ENCODE measurements at regions not wholly inside any gene's neighbourhood (a gene's known extent, or its start where the extent isn't known, plus 50 kb on each side); places are given as distances from the start of the nearest gene placed in this dataset.

DNA sequence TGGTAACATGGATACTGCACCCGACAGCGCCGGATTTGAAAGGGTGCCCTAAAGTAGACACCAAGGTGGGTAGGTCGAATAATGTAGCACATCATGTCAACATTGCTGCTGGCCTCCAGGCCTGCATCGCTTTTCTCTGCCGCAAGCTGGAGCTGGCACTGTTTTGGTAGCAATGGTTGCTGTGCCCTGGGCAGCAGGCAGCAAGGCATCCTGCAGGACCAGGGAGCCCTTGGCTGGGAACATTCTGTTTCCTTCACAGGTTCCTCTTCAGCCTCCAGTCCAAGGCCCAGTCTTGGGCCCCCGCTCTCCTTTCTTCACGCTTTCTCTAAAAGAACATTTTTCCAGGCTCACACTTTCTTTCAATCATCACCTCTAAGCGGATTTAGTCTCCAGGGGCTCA, 365.8 kb upstream of the JARID2 start:
- WGBS = 95% methylated on average over 9 of the region's 9 CpGs
- Histone ChIP-seq H3K27me3 (ENCODE audit: control insufficient read depth in 1 of 2, insufficient read depth in 1 of 2, low read length in 2 of 2) (no peaks in the 10 kb centered on the region), H3K27ac (ENCODE audit: low read length, poor library complexity, severe bottlenecking) (no peak overlapping the region), H2BK15ac (ENCODE audit: low read depth, poor library complexity, severe bottlenecking) (no peak overlapping the region), H2AFZ (ENCODE audit: low read depth, low read length) (no peak overlapping the region), H3K4me1 (ENCODE audit: control insufficient read depth, insufficient read depth, low read depth, low read length) (peaks cover 9% of the 10 kb centered on the region), H4K8ac (ENCODE audit: low read length) (peak overlapping the region; percentile 86), H3K36me3 (ENCODE audit: control insufficient read depth in 1 of 2, insufficient read depth in 2 of 2, low read depth in 1 of 2, low read length in 2 of 2) (no peaks in the 10 kb centered on the region), H3K79me1 (replicated peaks; ENCODE audit: low read length, poor library complexity, severe bottlenecking) (no peaks in the 10 kb centered on the region), H3K4me2 (ENCODE audit: low read length, poor library complexity, severe bottlenecking) (no peak overlapping the region), H3K14ac (ENCODE audit: low read length in 2 of 2) (peak overlapping the region in 1 of 2 experiments; percentile 19), H2BK5ac (ENCODE audit: low read depth, low read length, poor library complexity, severe bottlenecking) (no peak overlapping the region), H3K18ac (ENCODE audit: low read depth in 1 of 2, low read length in 2 of 2) (peak overlapping the region; percentile 67 to 71), H2BK120ac (ENCODE audit: low read depth, low read length) (peak overlapping the region; percentile 36), H3K9me3 (ENCODE audit: control insufficient read depth, low read length) (no peaks in the 10 kb centered on the region), H3K4me3 (ENCODE audit: insufficient read depth in 1 of 2, low read depth in 1 of 2, low read length in 2 of 2) (no peak overlapping the region), H3K4ac (ENCODE audit: low read depth in 1 of 2, low read length in 2 of 2) (peak overlapping the region in 1 of 2 experiments; percentile 94), H2BK12ac (ENCODE audit: low read length in 2 of 2) (peak overlapping the region; percentile 59 to 80), H2AK5ac (ENCODE audit: low read length, severe bottlenecking) (no peak overlapping the region), H4K91ac (ENCODE audit: low read length) (peak overlapping the region; percentile 98), H3K23ac (ENCODE audit: low read length in 2 of 2) (no peak overlapping the region), H3K9ac (ENCODE audit: low read length) (no peak overlapping the region)
- DNase-seq = no peak

DNA sequence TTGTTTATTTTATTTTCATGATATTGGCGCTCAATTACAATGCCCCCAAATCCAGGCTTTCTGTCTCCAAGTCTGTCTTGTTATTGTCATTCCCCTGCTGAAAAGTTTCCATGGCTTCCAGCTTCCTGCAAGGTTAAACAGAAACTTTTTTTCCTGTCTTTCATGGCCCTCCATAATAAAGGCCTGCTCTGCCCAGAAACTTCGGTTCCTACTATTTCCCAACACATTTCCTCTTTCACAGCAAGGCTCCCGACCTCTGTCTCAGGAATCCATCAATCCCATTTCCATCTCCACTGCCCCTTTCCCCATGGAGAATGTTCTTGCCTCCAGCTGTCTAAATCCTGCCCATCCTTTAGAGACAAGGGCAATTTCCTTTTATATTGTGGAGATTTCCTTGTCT, 365.2 kb upstream of the JARID2 start:
- Histone ChIP-seq H2BK5ac (ENCODE audit: low read depth, low read length, poor library complexity, severe bottlenecking) (no peak overlapping the region), H2BK120ac (ENCODE audit: low read depth, low read length) (peak overlapping the region; percentile 91), H3K79me1 (replicated peaks; ENCODE audit: low read length, poor library complexity, severe bottlenecking) (no peaks in the 10 kb centered on the region), H3K4me1 (ENCODE audit: control insufficient read depth, insufficient read depth, low read depth, low read length) (peaks cover 9% of the 10 kb centered on the region), H2BK15ac (ENCODE audit: low read depth, poor library complexity, severe bottlenecking) (no peak overlapping the region), H3K14ac (ENCODE audit: low read length in 2 of 2) (no peak overlapping the region), H3K27ac (ENCODE audit: low read length, poor library complexity, severe bottlenecking) (no peak overlapping the region), H3K18ac (ENCODE audit: low read depth in 1 of 2, low read length in 2 of 2) (peak overlapping the region in 1 of 2 experiments; percentile 49), H3K4me3 (ENCODE audit: insufficient read depth in 1 of 2, low read depth in 1 of 2, low read length in 2 of 2) (no peak overlapping the region), H3K36me3 (ENCODE audit: control insufficient read depth in 1 of 2, insufficient read depth in 2 of 2, low read depth in 1 of 2, low read length in 2 of 2) (no peaks in the 10 kb centered on the region), H2BK12ac (ENCODE audit: low read length in 2 of 2) (peak overlapping the region in 1 of 2 experiments; percentile 38), H4K8ac (ENCODE audit: low read length) (peak overlapping the region; percentile 27), H3K27me3 (ENCODE audit: control insufficient read depth in 1 of 2, insufficient read depth in 1 of 2, low read length in 2 of 2) (no peaks in the 10 kb centered on the region), H3K9me3 (ENCODE audit: control insufficient read depth, low read length) (no peaks in the 10 kb centered on the region), H3K9ac (ENCODE audit: low read length) (peak overlapping the region; percentile 33), H2AFZ (ENCODE audit: low read depth, low read length) (no peak overlapping the region), H3K4me2 (ENCODE audit: low read length, poor library complexity, severe bottlenecking) (no peak overlapping the region), H3K4ac (ENCODE audit: low read depth in 1 of 2, low read length in 2 of 2) (peak overlapping the region in 1 of 2 experiments; percentile 68), H3K23ac (ENCODE audit: low read length in 2 of 2) (no peak overlapping the region), H2AK5ac (ENCODE audit: low read length, severe bottlenecking) (no peak overlapping the region), H4K91ac (ENCODE audit: low read length) (no peak overlapping the region)
- WGBS = 36% methylated on average over 3 of the region's 3 CpGs
- DNase-seq = peak; percentile 36

DNA sequence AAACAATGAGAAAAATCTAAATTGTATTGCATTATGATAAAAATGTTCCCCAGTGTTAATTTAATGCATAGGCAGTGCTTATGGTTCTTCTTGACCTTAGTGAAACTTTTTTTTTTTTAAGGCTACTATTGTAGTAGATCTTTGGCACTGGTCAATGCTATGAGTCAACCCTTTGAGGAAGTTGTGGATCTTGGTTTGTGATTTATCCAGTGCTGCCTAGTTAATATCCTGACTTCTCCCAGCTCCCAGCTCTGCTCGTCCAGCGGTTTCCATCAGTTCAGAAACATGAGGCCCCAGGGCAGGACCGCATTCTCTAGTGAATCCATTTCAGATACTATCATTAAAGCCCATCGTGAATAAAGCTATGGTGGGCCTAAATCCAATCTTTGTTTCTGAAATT, 364.5 kb upstream of the JARID2 start:
- Histone ChIP-seq H2BK12ac (ENCODE audit: low read length in 2 of 2) (no peak overlapping the region), H4K8ac (ENCODE audit: low read length) (no peak overlapping the region), H2AK5ac (ENCODE audit: low read length, severe bottlenecking) (no peak overlapping the region), H3K79me1 (replicated peaks; ENCODE audit: low read length, poor library complexity, severe bottlenecking) (no peaks in the 10 kb centered on the region), H2AFZ (ENCODE audit: low read depth, low read length) (no peak overlapping the region), H3K9ac (ENCODE audit: low read length) (peak overlapping the region; percentile 61), H4K91ac (ENCODE audit: low read length) (no peak overlapping the region), H2BK5ac (ENCODE audit: low read depth, low read length, poor library complexity, severe bottlenecking) (no peak overlapping the region), H3K27ac (ENCODE audit: low read length, poor library complexity, severe bottlenecking) (no peak overlapping the region), H3K4me1 (ENCODE audit: control insufficient read depth, insufficient read depth, low read depth, low read length) (peaks cover 9% of the 10 kb centered on the region), H2BK15ac (ENCODE audit: low read depth, poor library complexity, severe bottlenecking) (no peak overlapping the region), H2BK120ac (ENCODE audit: low read depth, low read length) (no peak overlapping the region), H3K23ac (ENCODE audit: low read length in 2 of 2) (no peak overlapping the region), H3K9me3 (ENCODE audit: control insufficient read depth, low read length) (no peaks in the 10 kb centered on the region), H3K14ac (ENCODE audit: low read length in 2 of 2) (no peak overlapping the region), H3K4me3 (ENCODE audit: insufficient read depth in 1 of 2, low read depth in 1 of 2, low read length in 2 of 2) (peak overlapping the region in 1 of 2 experiments; percentile 13), H3K4me2 (ENCODE audit: low read length, poor library complexity, severe bottlenecking) (no peak overlapping the region), H3K4ac (ENCODE audit: low read depth in 1 of 2, low read length in 2 of 2) (no peak overlapping the region), H3K18ac (ENCODE audit: low read depth in 1 of 2, low read length in 2 of 2) (peak overlapping the region in 1 of 2 experiments; percentile 79), H3K27me3 (ENCODE audit: control insufficient read depth in 1 of 2, insufficient read depth in 1 of 2, low read length in 2 of 2) (no peaks in the 10 kb centered on the region), H3K36me3 (ENCODE audit: control insufficient read depth in 1 of 2, insufficient read depth in 2 of 2, low read depth in 1 of 2, low read length in 2 of 2) (no peaks in the 10 kb centered on the region)
- 17% methylated on average over 2 of the region's 4 CpGs for whole genome bisulfite sequencing
- peak; percentile 69 for DNase-seq

DNA sequence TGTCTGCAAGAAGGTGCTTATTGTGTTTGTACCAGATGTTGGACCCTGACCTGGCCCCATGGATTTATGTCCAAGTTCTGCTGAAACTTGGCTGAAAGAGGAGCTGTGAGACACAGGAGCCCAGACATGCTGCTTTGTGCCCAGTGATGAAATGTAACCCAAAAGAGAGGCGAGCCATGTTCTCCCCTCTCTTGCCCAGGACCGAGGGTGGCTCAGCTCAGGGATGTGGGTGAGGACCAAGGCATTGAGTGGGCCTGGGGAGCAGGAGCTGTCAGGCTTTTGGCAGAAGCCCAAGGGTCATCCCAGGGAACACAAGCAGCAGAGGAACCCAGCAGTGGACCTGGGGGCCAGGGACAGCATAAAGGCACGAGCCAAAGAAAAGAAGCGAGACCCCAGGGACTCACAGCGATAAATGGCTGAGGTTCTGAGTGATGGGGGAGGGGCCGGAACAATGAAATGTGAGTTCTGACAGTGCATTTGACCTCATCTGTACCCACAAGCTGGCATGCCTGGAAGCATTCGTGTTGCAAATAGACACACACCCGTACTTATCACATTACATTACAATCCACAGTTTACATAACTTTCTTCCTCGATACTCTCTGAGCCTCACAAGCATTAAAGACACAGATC, 363.4 kb upstream of the JARID2 start:
- no peak overlapping the region for H2BK5ac ChIP-seq (ENCODE audit: low read depth, low read length, poor library complexity, severe bottlenecking)
- no peak overlapping the region for H3K27ac ChIP-seq (ENCODE audit: low read length, poor library complexity, severe bottlenecking)
- H2BK15ac ChIP-seq (ENCODE audit: low read depth, poor library complexity, severe bottlenecking) = no peak overlapping the region
- H3K9me3 ChIP-seq (ENCODE audit: control insufficient read depth, low read length) = no peaks in the 10 kb centered on the region
- peak overlapping the region; percentile 59 for H4K8ac ChIP-seq (ENCODE audit: low read length)
- no peaks in the 10 kb centered on the region for H3K79me1 ChIP-seq (replicated peaks; ENCODE audit: low read length, poor library complexity, severe bottlenecking)
- no peak overlapping the region for H3K4me2 ChIP-seq (ENCODE audit: low read length, poor library complexity, severe bottlenecking)
- H4K91ac ChIP-seq (ENCODE audit: low read length) = peak overlapping the region; percentile 3
- 69% methylated on average over 9 of the region's 9 CpGs for WGBS
- H3K23ac ChIP-seq (ENCODE audit: low read length in 2 of 2) = no peak overlapping the region
- H3K4me3 ChIP-seq (ENCODE audit: insufficient read depth in 1 of 2, low read depth in 1 of 2, low read length in 2 of 2) = no peak overlapping the region
- peak overlapping the region; percentile 41 to 97 for H2BK12ac ChIP-seq (ENCODE audit: low read length in 2 of 2)
- no peak overlapping the region for H2AFZ ChIP-seq (ENCODE audit: low read depth, low read length)
- DNase-seq = no peak
- no peaks in the 10 kb centered on the region for H3K36me3 ChIP-seq (ENCODE audit: control insufficient read depth in 1 of 2, insufficient read depth in 2 of 2, low read depth in 1 of 2, low read length in 2 of 2)
- H3K18ac ChIP-seq (ENCODE audit: low read depth in 1 of 2, low read length in 2 of 2) = peak overlapping the region; percentile 24 to 54
- peak overlapping the region in 1 of 2 experiments; percentile 0 for H3K4ac ChIP-seq (ENCODE audit: low read depth in 1 of 2, low read length in 2 of 2)
- H3K27me3 ChIP-seq (ENCODE audit: control insufficient read depth in 1 of 2, insufficient read depth in 1 of 2, low read length in 2 of 2) = no peaks in the 10 kb centered on the region
- H2AK5ac ChIP-seq (ENCODE audit: low read length, severe bottlenecking) = no peak overlapping the region
- no peak overlapping the region for H2BK120ac ChIP-seq (ENCODE audit: low read depth, low read length)
- peak overlapping the region in 1 of 2 experiments; percentile 89 for H3K14ac ChIP-seq (ENCODE audit: low read length in 2 of 2)
- peaks cover 7% of the 10 kb centered on the region for H3K4me1 ChIP-seq (ENCODE audit: control insufficient read depth, insufficient read depth, low read depth, low read length)
- H3K9ac ChIP-seq (ENCODE audit: low read length) = no peak overlapping the region

Data from mesenchymal stem cell (in vitro differentiated cells and primary cell).